ENCODE measurements at regions not wholly inside any gene's neighbourhood (a gene's known extent, or its start where the extent isn't known, plus 50 kb on each side); places are given as distances from the start of the nearest gene placed in this dataset.
"Not testable (repeated sequence)": the region's sequence is repeated elsewhere in the genome, so short reads cannot be mapped to it uniquely, and the experiment has no call there.

- DNase-seq (ENCODE audit: low read depth): no peak
Measured at GRCh38 chr13:102538938-102539337, 57.8 kb upstream of the TPP2 start.

DNA sequence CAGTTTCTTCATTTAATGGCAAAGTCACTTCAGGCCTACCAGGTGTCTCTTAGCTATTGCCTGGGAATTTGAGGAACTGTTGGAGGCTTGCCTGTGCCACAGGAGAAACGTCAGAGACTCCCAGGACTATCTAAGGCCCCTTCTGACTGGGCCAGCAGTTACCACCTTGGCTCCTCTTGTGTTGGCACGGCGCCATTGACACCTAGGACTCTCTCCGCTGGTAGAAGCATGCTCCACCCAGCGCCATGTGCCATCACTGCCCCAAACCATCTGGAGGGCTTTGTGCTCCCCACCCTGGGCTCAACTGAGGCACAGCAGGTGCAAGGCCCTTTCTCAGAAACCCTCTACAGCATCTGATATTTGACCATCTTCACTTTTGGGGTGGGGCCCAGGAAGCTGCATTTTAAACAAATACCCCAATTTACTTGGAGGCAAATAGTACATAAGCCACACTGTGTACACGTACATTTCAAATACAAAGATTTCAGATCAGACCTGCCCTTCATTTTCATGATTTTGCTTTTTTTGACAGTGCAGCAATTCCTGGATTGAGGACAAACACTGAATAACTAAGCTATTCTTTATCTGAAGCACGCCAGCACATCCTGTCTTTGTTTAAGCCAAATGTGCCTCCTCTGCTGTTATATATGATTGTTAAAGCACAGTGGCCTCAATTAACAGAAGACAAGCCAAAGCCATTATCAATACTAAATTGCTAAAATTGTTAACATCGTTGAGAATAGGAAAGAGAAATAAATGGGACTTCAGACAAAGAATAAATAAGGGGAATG is 59.9 kb upstream of the TPP2 start:
- DNase-seq (ENCODE audit: low read depth): no peak

DNA sequence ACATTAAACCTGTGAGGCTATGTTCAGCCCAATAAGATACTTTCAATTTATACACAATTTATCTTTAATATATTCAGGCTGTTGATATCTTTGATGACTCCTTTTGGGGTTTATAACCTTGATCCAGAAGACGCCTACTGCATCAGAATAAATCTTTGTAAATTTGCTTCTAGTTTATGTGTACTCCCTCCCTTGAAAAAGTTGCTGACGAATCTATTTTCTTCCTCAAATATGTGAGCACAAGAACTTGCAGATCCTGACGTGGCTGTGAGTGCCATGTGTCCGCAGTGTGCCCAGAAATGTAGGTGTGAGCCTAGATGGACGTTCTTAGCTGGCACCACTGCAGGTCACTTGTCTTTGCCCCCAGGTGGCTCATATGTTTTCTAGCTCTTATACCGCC is 60.6 kb upstream of the TPP2 start:
- no peak for DNase-seq (ENCODE audit: low read depth)

GRCh38 chr13:102530751-102531150 is 66.0 kb upstream of the TPP2 start:
- no peak for DNase-seq (ENCODE audit: low read depth)

GRCh38 chr13:102522251-102522650 is 74.5 kb upstream of the TPP2 start:
- not testable (repeated sequence) for DNase-seq (ENCODE audit: low read depth)

DNA sequence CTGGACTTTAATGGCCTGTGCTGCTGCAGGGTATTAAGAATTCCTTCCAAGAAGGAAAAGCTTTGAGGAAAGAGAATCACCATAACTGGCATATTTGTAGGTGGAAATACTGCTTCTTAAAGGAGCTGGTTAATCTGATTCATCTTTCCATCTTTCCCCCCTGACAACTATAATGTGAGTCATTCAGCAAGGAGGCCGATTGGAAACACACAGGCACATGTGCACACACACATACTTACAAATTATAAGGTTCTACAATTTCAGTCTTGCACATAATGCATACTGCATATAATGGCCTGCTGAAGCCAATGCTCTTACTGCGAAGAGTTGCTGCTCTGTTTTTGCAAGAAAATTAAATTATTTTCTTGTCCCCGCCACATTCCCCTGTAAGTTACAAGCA is 78.8 kb upstream of the TPP2 start:
- DNase-seq (ENCODE audit: low read depth): no peak

DNA sequence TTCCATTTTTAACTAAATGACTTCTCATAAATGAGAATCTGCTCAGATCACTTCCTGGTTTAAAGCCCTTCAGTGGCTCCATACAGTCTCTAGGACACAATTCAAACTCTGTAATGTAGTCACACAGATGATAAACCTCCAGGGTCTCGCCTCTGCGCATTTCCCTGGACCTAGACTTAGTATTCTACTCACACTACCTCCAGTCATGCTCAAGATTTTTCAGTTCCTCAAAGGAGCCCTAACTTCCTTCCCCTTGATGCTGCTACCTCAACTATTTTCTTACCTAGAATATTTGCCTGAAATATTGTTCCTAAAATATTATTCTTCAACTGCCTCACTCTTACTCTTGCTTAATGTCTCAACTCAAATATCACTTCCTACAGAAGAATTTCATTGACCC is 86.7 kb upstream of the TPP2 start:
- DNase-seq (ENCODE audit: low read depth): no peak

DNA sequence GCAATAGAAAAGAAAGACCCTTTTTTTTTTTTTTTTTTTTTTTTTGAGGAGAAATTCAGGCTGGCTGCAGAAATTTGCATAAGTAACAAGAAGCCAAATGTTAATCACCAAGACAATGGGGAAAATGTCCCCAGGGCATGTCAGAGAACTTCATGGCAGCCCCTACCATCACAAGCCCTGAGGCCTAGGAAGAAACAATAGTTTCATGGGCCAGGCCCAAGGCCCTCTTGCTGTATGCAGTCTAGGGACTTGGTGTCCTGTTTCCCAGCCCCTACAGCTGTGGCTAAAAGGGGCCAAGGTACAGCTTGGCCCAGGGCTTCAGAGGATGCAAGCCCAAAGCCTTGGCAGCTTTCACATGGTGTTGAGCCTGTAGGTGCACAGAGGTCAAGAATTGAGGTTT is 88.4 kb upstream of the TPP2 start:
- no peak for DNase-seq (ENCODE audit: low read depth)

DNA sequence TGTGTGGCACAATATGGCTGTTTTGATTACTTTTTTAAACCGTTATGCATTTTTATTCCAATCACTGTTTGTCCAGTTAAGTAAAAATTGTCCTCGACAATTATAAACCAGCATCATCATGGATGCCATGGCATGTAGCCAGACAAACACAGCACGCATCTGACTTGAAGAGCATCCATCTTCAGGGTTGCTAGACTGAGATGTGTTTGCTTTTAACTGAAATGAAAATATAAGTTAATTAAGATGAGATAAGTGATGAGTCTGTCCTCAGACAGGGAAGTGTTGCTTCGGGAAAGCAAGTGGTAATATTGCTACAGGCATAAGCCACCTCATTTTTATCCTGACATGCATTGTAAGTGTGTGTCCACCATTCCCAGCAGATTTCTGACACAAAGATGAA is 92.8 kb upstream of the TPP2 start:
- no peak for DNase-seq (ENCODE audit: low read depth)

DNA sequence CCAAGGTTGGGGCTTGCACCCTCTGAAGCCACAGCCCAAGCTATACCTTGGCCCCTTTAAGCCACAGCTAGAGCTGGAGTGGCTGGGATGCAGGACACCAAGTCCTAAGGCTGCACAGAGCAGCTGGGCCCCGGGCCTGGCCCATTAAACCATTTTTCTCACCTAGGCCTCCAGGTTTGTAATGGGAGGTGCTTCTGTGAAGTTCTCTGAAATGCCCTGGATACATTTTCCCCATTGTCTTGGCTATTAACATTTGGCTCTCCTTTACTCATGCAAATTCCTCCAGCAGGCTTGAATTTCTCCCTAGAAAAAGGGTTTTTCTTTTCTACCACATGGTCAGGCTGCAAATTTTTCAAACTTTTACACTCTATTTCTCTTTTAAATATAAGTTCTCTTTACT is 93.8 kb upstream of the FGF14 start:
- no peak for DNase-seq (ENCODE audit: low read depth)

DNA sequence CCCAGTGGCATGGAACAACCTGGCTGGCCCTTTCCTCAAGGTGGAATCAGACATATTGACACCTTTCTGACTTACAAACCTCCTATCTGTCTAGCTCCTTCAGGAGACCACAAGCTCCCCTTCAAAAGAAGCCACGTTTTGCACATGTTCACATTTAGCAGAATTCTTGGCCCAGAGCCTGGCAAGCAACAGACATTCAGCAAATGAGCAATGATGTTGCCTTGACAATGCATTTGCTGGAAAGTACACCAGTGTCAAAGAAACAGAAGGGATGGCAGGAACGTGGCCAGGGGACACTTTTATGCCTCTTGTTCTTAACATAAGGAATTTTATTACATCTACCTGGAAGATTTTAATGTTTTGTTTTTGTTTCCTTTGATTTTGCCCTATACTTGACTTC is 85.5 kb upstream of the FGF14 start:
- no peak for DNase-seq (ENCODE audit: low read depth)

DNA sequence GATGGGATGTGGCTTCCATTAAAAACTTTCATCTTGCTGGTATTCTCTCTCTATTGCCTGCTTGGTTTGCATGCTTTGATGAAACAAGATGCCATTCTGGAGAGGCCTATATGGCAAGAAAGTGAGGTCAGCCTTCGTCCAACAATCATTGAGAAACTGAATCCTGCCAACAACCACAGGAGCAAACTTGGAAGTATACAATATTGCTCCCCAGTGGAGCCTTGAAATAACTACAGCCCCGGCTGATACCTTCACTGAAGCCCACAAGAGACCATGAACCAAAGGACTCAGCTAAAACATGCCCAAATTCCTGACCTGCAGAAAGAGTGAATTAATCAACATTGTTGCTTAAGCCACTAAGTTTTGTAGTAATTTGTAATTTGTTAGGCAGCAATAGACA is 82.5 kb upstream of the FGF14 start:
- no peak for DNase-seq (ENCODE audit: low read depth)

DNA sequence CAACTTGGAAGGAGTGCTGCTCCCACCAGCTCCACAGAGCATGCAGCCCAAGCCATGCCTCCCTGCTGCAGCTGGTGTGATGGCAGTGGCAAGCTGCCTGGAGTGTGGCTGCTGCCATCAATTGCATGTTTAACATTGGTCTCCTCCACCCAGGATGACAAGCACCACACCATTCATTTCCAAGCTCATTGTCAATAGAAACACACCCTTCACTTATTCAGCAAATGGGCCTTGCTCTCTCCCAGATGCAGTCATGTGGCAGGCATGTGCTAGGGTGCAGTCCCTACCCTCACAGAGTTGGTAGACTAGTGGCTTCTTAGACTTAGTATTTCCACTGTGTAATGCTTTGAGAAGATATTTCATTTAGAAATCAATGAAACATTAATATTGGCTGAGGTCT is 70.8 kb upstream of the FGF14 start:
- DNase-seq (ENCODE audit: low read depth): no peak

DNA sequence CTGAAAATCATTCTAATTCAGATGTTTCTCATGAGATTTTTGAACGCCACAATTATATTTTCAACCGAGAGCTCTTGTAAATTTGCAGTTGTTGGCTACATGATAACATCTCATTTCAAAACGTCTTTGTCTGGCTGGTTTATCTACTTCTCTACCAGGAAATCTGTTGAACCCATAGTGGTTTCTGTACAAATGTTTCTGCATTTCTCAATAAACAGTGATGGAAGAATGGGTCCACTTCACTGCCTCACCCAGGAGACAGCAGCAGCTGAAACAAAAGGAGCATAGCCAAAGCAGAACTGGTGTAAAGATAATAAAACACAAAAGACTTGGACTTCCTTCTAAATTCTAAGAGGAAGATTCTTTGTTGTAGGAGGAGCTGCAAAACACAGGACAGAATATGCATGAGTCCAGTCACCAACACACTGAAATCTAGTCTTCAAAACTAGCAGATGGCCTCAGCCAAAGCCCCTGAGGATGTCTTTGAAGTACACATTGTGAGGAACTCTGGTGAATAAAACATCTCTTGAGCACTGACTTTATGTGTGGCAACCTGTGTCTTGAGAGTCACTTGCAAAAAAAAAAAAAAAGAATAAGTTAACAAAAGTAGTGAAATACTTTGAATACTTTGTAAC is 68.6 kb upstream of the FGF14 start:
- DNase-seq (ENCODE audit: low read depth): no peak

DNA sequence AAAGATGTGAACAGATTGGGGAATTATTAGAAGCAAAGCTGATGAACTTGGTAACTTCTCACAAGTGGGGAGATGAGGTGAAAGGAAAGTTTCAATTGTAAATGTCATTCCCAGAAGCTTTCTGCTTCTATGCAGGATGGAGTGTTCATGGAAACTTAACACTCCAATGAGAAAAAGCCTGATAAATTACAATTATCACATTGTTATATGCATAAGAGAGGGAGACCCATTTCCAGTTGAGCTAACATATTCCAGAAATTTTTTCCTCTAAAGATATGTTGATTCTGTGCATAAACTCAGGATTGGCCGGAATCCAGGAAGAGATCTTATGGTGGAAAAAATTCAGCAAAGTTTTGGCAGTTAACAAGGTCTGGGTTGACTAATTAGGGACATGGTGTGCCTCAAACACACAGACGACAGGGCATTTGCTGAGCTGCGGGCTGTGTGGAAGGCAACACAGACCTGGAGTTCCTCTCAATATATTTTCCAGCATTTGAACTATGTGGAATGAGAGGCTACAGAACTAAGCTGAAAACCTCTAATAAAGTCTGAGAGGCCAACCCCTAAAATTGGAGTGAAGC is 64.9 kb upstream of the FGF14 start:
- DNase-seq (ENCODE audit: low read depth): no peak

- DNase-seq (ENCODE audit: low read depth): no peak
Measured at GRCh38 chr13:102462570-102462969, 60.7 kb upstream of the FGF14 start.

- no peak for DNase-seq (ENCODE audit: low read depth)
Measured at GRCh38 chr13:102461302-102461701, 59.5 kb upstream of the FGF14 start.

GRCh38 chr13:102460806-102461205 is 59.0 kb upstream of the FGF14 start:
- peak; percentile 2 for DNase-seq (ENCODE audit: low read depth)

- DNase-seq (ENCODE audit: low read depth): no peak
Measured at GRCh38 chr13:102452836-102453235, 51.0 kb upstream of the FGF14 start.

All from M059J (cell line).